ENCODE measurements at regions not wholly inside any gene's neighbourhood (a gene's known extent, or its start where the extent isn't known, plus 50 kb on each side); places are given as distances from the start of the nearest gene placed in this dataset.
"Not testable (repeated sequence)": the region's sequence is repeated elsewhere in the genome, so short reads cannot be mapped to it uniquely, and the experiment has no call there.

DNA sequence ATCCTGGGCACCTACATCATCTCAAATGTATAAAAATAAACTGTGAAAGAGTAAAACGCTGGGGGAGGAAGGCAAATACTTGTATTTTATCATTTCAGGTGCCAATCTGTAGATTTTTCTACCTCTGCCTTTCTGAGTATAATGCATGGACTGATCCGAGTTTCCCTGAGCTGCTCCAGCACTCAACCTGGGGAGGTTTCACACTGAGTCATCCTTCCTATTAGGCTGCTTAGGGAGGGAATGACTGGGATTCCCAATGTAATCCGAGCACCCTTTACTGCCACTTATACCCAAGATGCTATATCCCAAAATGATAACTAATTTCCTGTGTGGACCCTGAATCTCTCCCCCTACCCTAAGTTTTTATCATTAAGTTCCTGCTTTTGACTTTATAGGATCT, 126.6 kb downstream of the HNRNPD start:
- DNase-seq = no peak

DNA sequence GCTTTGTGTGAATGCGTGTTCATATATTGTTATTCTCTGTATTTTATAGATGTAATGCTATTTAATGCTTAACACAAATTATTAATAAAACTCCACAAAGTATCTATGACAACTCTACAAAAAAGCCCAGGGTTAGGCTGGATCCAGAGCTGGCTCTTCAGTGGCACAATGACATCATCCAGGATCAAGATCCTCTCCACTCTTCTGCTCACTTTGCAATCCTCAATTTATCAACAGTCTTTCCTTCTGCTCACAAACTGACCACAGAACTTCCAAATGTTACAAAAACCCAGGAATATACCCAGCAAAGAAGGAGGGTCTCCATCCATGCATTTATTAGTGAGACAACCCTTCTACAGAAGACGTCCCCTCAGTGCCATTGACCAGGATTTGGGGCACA, 132.3 kb downstream of the HNRNPD start:
- no peak for DNase-seq

DNA sequence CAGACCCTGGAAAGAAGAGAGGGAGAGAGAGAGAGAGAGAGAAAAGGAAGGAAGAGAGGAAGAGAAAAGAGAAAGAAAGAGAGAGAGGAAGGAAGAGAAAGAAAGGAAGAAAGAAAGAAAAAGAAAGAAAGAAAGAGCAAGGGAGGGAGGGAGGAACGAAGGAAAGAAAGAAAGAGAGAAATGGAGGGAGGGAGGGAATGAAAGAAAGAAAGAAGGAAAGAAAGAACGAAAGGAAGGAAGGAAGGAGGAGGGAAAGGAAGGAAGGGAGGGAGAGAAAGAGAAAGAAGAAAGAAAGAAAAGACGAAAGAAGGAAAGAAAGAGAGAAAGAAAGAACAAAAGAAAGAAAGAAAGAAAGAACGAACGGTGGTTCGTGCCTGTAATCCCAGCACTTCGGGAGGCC, 133.4 kb downstream of the HNRNPD start:
- no peak for DNase-seq

DNA sequence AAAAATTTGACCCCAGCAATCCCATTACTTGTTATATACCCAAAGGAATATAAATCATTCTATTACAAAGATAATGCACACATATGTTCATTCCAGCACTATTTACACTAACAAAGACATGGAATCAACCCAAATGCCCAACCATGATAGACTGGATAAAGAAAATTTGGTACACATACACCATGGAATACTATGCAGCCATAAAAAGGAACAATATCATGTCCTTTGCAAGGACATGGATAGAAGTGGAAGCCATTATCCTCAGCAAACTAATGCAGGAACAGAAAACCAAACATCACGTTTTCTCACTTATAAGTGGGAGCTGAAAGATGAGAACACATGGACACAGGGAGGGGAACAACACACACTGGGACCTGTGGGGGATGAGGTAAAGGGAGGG, 136.6 kb downstream of the HNRNPD start:
- DNase-seq = not testable (repeated sequence)

GRCh38 chr4:82235346-82235745, 138.4 kb downstream of the HNRNPD start:
- DNase-seq = no peak

DNA sequence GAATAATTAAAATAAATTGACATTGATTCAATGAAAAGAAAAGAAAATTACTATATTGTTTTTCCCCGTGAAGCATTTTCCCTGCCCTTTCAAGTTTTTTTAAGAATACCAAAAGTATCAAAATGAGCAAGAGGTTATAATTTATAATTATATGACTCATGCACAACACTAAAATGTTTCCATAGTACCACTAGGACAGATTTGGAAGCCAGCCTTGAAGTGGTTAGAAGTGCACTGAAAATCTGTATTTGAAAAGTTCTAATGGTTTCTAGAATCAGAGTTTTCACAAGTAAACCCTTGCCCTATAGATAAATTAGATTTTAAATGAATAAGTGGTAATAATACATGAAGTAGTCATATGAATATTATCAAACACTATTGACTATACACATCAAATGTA, 140.9 kb downstream of the HNRNPD start:
- no peak for DNase-seq

DNA sequence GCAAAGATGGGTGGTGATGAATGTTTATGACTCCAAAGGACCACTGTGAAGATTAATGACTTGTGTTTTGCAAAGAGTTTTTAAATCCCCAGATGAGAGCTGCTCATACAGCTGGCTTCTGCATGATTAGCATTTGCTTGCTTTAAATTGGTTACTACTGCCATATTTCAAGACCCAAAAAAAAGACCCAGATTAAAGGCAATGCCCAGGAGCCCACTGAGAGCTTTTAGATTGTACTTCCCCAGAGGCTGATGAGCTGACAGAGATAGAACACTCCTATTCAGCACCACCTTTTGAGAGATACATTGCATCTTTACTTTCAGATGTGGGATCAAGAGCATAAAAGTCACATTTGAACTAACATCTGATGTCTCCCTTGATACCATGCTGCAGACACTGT, 142.0 kb downstream of the HNRNPD start:
- DNase-seq = no peak

GRCh38 chr4:82230306-82230705, 143.5 kb downstream of the HNRNPD start:
- no peak for DNase-seq

- DNase-seq = no peak
Observed at GRCh38 chr4:82225030-82225429, 148.8 kb downstream of the HNRNPD start.

- DNase-seq = peak in 1 of 5 donors; percentile 19
Observed at GRCh38 chr4:82223715-82224114, 150.1 kb downstream of the HNRNPD start.

- DNase-seq = no peak
Observed at GRCh38 chr4:82219346-82219745, 154.4 kb downstream of the HNRNPD start.

GRCh38 chr4:82217986-82218715, 155.6 kb downstream of the HNRNPD start:
- peak in 1 of 5 donors; percentile 3 for DNase-seq

DNA sequence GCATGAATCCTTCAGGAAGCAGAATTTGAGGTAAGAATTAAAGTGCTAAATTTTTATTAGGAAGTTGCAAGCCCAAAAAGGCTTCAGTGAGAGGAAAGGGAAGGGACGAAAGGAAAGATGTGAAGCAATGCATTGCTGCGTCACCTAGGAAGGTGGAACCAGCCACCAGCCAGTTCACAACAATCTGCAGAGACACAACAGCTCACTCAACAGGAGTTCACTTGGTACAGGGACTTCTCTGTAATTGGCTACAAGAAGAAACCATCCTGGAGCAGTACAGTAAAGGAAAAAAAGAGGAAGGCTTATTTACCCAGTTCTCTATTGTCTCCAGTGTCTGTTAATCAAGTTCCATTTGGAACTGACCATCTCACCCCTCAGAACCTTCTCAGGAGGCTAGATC, 157.6 kb downstream of the HNRNPD start:
- no peak for DNase-seq

DNA sequence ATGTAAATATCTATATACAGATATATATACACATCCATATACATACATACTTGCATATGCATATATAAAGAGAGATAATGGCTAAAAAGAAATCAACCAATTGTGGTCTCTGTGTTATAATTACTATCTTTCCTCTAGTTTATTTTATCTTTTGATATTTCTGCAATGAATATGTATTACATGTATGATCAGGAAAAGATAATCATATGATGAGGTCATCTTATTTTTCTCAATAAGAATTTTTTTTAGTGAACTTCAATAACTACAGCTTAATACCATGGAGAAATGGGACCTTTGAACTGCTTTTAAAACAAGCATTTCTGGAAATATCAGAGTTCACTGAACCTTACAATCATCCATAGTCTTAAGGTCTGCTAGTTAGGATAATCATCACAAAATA, 158.0 kb downstream of the HNRNPD start:
- DNase-seq = no peak

- DNase-seq = no peak
Observed at GRCh38 chr4:82215039-82215438, 158.8 kb downstream of the HNRNPD start.

- no peak for DNase-seq
Observed at GRCh38 chr4:82213485-82214417, 160.0 kb downstream of the HNRNPD start.

GRCh38 chr4:82201805-82202641, 171.8 kb downstream of the HNRNPD start:
- peak in 4 of 5 donors; percentile 24 to 41 (median 24) for DNase-seq

DNA sequence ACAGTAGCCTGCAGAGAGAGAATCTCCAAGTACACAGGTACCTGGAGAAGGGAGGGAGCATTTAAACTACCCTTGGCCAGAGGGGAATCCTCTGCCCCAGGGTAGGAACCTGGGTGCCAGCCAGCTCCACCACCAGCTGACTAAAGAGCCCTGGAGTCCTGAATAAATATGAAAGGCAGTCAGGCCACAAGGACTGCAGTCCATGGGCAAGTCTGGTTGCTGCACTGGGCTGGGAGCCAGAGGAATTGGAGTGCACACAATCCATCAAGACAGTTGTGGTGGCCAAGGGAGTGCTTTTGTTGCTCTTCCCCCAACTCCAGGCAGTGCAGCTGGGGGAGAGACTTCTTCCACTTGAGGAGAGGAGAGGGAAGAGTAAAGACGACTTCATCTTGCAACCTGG, 172.5 kb downstream of the HNRNPD start:
- DNase-seq = no peak

DNA sequence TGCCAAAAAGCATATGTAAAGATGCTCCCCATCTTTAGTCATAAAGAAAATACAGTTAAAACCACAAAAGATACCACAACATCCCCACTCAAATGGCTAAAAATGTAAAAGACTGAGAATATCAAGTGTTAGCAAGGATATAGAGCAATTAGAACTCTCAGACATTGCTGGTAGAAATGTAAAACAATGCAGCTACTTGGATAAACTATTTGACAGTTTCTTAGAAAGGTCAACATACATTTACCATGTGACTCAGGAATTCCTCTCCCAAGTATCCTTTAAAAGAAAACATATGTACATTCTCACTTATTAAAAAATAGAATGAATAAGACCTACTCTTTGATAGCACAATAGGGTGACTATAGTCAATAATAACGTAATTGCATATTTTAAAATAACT, 173.7 kb downstream of the HNRNPD start:
- no peak for DNase-seq

DNA sequence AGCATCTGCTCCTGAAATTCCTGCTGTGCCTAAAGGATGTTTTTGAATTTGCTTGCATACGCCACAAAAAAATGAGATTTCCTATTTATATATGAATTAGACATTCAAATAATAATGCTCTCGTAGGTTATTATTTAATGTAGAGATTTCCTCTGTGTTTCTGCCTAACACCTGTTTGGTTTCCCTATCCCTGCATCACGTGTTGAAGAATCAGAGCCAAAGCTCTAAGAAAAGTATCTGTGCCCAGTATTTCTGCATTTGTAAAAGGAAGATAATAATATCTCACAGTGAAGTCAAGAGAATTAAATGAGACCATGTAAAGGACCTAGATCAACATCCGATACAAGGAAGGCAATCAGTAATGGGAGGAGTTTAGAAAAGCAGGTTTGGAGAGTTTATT, 179.5 kb downstream of the HNRNPD start:
- no peak for DNase-seq

GRCh38 chr4:82192017-82192673, 181.6 kb downstream of the HNRNPD start:
- no peak for DNase-seq

DNA sequence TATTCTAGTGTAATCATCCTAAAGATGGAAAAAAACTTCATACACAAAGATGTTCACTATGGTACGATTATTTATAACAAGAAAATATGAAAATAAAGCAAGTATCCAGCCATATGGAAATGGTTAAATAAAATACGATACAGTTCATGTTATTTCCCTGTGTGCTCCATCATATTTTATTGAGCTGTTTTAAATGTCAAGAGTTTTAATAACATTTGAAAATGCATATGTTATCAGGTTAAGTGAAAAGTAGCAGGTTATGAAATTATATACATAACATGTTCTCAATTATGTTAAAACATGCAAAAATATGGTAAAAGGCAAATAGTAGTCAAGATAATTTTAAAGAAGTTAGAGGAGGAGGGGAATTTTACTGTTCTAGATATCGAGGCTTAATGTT, 192.0 kb downstream of the HNRNPD start:
- no peak for DNase-seq

DNA sequence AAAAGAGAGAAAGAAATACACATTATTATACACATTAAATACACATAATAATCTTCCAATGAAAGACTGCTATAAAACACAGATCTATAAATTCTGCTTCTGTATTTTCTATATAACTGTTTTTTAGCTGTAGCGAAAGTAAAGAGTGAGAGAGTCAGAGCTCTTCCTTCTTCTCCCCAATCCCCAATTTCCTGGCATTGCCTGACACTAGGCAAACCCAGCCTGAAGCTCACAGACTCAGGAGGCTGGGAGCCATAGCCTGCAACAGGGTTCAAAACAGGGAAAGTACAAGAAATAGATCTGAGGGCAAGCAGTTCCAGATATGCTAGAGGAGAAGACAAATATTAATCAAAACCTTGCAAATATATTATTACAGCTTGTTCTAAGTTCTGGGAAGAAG, 201.6 kb downstream of the HNRNPD start:
- DNase-seq = no peak
